ENCODE measurements at regions not wholly inside any gene's neighbourhood (a gene's known extent, or its start where the extent isn't known, plus 50 kb on each side); places are given as distances from the start of the nearest gene placed in this dataset.
"Not testable (repeated sequence)": the region's sequence is repeated elsewhere in the genome, so short reads cannot be mapped to it uniquely, and the experiment has no call there.

DNA sequence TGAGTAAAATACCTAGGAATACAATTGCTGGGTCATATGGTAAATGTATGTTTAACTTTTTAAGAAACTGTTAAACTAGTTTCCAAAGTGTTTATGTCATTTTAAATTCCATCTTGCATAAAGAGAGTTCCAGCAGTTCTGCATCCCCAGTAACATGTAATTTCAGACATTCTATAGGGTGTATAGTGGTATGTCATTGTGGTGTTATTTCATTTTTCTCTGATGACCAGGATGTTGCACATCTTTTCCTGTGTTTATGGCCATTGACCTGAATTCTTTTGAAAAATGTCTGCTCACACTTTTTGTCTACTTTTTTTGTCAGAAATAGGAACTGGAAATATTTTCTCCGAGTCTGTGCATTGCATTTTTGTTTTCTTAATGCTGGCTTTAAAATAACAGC lies 128.9 kb downstream of the TMEM200A start:
- no peak for DNase-seq

- DNase-seq = no peak
Measured at GRCh38 chr6:130500693-130501092, 134.9 kb downstream of the TMEM200A start.

DNA sequence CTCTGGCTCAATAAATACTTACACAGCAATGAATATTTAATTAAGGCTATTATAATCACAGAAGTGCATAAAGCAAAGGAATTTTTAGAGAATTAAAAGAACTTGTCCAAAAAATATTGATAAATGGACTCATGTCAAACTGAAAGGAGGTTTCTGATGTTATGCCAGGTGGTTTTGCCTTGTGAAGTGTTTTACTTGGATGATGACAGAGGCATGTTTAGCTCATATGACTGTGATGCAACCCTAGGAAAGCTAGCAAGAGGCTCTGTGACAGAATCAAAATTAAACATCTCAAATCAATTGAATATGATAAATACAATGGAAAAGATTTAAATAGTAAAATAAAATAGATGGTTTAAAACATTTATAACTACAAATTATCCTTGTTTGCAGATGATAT lies 137.3 kb downstream of the TMEM200A start:
- no peak for DNase-seq

DNA sequence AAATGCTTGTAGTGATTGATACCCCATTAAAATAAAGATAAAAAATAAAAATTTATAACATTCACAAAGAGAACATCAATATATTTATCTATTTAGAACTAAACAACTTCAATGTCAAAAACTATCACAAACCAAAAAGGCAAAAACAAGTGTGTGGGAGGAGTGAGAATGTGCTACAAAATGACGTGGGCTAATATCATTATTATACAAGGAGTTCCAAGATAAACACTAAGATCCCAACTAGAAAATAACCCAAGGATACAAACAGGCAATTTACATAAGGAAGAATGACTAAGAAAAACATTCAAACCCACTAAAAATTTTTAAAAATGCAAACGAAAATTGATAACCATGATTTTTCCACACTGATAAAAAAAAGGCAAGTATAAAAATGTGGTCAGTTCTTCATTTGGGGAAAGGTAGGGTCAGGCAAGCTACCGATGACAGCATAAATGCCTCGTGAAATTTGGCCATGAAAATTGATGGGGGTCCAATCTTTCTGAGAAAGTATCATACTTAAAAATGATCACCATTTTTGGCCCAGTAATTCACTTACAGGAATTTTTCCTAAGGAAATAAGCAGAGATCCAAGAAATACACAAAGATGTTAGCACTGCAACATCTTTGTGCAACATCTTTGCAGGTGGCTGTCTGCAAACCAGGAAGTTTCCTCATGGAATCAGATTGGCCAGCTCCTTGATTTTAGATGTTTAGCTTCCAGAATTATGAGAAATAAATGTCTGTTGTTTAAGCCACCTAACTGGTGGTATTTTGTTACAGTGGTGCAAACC lies 140.2 kb downstream of the TMEM200A start:
- DNase-seq = no peak

DNA sequence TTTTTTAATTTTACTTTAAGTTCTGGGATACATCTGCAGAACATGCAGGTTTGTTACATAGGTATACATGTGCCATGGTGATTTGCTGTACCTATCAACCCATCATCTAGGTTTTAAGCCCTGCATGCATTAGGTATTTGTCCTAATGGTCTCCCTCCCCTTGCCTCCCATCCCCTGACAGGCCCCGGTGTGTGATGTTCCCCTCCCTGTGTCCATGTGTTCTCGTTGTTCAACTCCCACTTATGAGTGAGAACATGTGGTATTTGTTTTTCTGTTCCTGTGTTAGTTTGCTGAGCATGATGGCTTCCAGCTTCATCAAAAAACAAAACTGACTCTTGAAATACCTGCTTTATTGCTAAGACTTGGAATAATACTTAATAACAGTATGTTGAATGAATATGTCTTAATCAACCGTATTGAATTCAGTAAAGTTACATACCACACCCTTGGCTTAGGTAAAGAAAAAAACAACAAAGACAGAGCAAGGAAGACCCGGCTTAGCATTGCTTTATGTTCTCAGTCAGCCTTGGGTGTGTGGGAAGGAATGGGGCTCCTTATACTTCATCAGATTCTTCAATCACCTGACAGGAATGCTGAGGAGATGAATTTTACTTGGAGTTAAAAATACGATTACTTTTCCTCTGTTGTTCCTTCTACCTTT lies 141.3 kb downstream of the TMEM200A start:
- not testable (repeated sequence) for DNase-seq

DNA sequence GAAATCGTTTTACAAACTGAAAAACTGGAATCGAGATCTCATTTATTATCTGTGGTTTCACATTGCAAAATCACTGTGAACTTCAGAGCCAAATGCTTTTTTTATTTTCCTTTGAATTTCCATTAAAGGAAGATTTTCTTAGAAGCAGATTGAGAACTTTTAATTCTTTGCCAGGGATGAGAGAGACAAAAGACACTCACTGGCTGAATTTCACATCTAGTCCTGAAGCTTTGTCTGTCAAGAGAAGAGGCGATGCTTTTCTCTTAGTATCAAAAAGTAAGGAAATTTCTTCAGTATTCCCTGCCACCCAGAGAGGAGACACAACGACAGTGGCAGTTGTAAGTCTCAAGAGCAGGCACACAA lies 141.8 kb downstream of the TMEM200A start:
- no peak for DNase-seq

DNA sequence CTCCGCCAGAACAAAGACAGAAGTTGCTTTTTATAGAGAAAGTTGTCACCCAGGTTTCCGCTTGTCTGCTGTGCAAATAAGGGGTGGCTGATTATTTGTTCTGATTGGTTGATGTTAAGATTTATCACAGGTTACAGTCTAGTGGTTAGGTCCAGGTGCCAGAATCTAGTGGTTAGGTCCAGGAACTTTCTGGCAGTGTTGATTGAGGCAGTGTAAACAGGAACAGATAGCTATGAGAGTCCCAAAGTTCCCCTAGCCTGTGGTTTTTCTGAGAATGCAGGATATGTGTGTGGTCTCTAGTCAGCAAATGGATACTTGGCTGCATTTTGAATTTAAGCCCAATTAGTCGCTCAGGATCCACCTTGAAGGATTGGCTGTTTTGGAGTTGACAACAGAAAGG lies 148.0 kb downstream of the TMEM200A start:
- DNase-seq = no peak

DNA sequence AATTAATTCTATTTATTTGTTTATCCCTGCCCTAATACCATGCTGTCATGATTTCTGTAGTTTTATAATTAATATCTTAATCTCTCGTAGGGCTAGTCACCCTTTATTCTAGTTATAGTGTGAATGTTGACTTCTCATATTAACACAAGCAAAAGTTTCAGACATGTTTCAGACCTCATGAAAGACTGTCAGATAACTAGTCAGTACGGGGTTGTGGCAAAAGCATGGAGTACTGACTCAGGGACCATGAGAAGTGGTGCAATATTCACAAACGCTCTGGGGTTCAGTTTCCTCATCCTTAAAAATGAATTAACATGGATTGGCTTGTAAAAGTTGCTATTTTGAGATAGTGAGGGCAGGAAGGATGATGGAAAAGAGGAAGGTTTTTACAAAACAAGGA lies 148.9 kb downstream of the TMEM200A start:
- DNase-seq = no peak

- DNase-seq = no peak
Measured at GRCh38 chr6:130515306-130515705, 149.5 kb downstream of the TMEM200A start.

- no peak for DNase-seq
Measured at GRCh38 chr6:130516604-130517003, 150.8 kb downstream of the TMEM200A start.

DNA sequence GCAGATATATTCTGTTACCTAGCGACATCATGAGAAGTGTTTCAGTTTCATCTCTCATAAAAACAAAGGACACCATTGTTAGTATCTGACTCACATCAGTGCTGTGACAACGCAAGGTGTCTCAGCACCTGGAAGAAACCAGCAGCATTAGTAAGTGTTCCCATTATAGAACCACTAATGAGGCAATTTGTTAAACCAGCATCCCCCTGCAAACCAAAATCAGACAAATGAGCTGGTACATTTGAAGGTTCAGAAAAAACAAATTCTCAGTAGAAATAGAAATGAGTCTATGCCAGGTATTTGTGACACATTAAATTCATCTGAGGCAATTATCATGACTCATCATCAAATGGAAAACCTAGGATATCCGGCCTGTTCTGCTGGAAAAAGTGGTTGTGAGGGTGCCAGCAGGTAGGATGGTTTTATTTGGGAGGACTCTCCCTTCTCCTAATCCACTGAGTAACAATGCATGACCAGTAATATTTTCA lies 151.7 kb downstream of the TMEM200A start:
- no peak for DNase-seq

DNA sequence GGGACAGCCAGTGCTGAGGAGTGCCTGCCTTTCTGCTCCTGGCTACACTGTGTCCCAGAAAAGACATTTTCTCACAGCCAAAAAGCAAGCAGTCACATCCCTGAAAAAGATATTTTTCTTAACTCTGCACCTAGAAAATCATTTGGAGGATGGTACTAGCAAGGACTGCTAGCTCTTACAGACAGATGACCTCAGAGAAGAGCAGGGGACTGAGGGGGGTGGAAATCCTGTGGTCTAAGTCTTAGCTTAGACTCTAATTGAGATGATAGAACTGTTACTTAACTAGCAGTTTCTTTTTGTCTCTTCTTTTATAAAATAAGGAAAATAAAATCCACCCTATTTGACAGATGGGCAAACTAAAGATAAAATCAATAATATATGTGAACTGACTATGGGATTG lies 152.8 kb downstream of the TMEM200A start:
- DNase-seq = no peak

GRCh38 chr6:130520221-130520620 lies 154.4 kb downstream of the TMEM200A start:
- DNase-seq = no peak

GRCh38 chr6:130520801-130521200 lies 155.0 kb downstream of the TMEM200A start:
- DNase-seq = no peak

GRCh38 chr6:130524552-130524951 lies 158.7 kb downstream of the TMEM200A start:
- DNase-seq = no peak

DNA sequence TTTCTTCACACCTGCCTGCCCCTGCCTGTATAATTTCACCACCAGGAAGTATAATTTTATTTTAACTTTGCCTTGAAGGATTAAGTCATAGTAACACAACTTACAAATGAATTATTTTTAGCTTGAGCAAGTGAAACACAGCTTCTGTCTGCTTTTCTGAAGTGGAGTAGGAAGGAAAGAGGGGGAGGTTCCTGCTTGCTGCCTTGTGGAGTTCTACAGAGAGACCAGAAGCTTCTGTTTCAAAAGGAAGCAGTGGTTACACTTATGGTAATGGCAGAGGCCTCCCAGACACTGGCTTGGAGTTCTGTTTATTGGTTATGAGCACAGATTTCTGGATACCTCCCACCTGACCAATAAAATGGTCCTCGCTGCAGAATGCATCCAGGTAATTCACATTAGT lies 159.6 kb downstream of the TMEM200A start:
- no peak for DNase-seq

GRCh38 chr6:130526466-130526865 lies 160.6 kb downstream of the TMEM200A start:
- DNase-seq = no peak

DNA sequence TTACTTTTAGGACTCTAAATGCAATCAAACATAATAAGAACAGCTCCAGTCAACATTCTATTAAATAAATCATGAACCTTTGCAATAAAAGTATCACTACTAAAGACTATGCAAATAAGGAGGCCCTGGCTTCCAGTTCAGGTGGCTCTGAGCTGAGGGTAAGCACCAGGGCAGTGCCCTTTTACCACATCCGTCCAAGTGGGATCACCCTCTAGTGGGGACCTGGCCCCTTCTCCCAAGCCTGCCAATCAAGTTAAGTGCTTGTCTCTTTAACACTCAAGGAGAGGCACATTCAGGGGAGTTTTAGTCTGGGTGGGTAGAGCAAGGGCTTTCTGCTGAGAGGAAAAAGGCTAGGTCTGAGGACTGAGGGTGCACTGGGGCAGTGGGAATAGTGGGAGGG lies 161.4 kb downstream of the TMEM200A start:
- DNase-seq = no peak

- DNase-seq = no peak
Measured at GRCh38 chr6:130529569-130530149, 163.8 kb downstream of the TMEM200A start.

DNA sequence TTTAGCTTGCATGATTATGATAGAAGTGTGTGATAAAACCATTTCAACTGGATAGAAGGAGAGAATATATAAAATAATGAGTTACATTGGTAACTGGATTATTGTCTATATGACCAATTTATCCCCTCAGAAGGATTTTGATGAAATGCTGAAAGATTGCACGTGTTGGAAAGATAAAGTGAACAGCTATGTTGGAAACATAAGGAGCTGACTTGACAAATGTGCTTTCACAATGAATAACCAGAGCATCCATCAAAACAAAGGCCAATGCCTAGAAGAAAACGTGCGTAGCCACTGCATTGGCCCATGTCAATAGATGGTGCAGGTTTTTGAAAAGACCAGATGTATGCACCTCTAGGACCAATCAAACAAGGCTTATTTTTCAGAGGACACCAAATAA lies 168.8 kb downstream of the TMEM200A start:
- DNase-seq = no peak

- DNase-seq = no peak
Measured at GRCh38 chr6:130535242-130535641, 169.4 kb downstream of the TMEM200A start.

GRCh38 chr6:130537447-130537846 lies 171.6 kb downstream of the TMEM200A start:
- DNase-seq = no peak

DNA sequence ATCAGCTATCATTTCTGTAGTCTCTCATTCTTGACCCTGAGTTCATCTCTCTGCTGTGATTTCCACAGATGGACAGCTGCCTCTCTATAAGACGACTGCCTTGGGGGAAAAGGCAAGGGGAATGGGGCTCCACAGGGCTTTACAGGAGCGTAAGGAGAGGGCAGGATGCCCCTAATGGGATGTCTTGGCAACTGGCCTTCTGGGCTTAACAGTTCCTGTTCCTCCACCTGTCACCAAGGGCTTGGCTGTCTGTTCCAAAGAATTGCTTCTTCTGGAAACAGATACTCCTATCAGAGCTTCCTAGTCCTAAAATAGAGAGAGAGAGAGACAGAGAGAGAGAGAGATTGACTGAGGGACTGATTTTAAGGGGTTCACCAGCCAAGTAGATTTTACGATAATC lies 181.9 kb downstream of the TMEM200A start:
- no peak for DNase-seq

Measured in occipital lobe (tissue), 1 donor.